HL-60 (cell line): ENCODE measurements at regions not wholly inside any gene's neighbourhood (a gene's known extent, or its start where the extent isn't known, plus 50 kb on each side); places are given as distances from the start of the nearest gene placed in this dataset.

ENCODE experiments used
- DNase-seq, 2 experiments: peaks; one replicate each; pipeline ENCODE4 v3.0.0-alpha.2; 2010 to 2020; ENCODE audit warnings: low read depth in 1 of 2, low spot score in 1 of 2
- H3K27ac ChIP-seq: fragments of 250-450 bp; sonication (Bioruptor Pico); replicated peaks from 2 replicates; pipeline ENCODE4 v1.5.1; 2020; ENCODE audit warnings: mild to moderate bottlenecking, moderate library complexity
- H3K27me3 ChIP-seq: fragments of 250-450 bp; sonication (Bioruptor Pico); 2 replicates; pipeline ENCODE4 v1.5.1; 2021; ENCODE audit warnings: mild to moderate bottlenecking, moderate library complexity; ENCODE audit not compliant: insufficient read depth, poor library complexity, severe bottlenecking
- H3K4me3 ChIP-seq: replicated peaks from 2 replicates; pipeline ENCODE4 v1.5.1; 2011; ENCODE audit warnings: mild to moderate bottlenecking, control low read depth, low read length; ENCODE audit not compliant: insufficient read depth
- CTCF ChIP-seq: IDR thresholded peaks from one replicate; pipeline ENCODE4 v1.5.1; 2011; ENCODE audit warnings: low read length, control low read depth, inconsistent platforms; ENCODE audit not compliant: insufficient read depth
- GABPA ChIP-seq: IDR thresholded peaks from 2 replicates; pipeline ENCODE4 v1.6.1; 2012; ENCODE audit warnings: low read depth
- POLR2AphosphoS5 ChIP-seq: IDR thresholded peaks from 2 replicates; pipeline ENCODE4 v1.6.1; 2012; ENCODE audit warnings: low read depth
- REST ChIP-seq: IDR thresholded peaks from 2 replicates; pipeline ENCODE4 v1.6.1; 2012; ENCODE audit warnings: low read depth; ENCODE audit not compliant: insufficient replicate concordance
- SPI1 ChIP-seq: IDR thresholded peaks from 2 replicates; pipeline ENCODE4 v1.6.1; 2012; ENCODE audit warnings: low read depth, mild to moderate bottlenecking, borderline replicate concordance

DNA sequence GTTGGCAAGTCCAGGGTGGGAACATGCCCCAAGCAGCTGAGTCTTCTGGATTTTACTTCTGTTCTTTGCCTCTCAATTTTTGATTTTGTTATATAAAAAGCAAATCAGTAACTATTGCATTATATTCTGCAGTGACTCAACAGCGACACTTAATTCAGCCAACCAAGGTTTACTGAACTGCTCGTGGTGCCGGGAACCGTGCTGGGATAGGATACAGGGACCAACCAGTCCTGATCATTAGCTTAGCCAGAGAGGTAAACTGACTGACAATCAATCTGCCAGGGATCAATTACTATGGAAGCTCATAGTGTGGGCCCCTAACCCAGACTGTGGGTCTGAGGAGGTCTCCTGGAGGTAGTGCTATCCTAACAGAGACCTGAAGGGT, 68.4 kb upstream of the ZNF281 start:
- H3K27ac ChIP-seq: no peak overlapping the region
- no peak for TF ChIP-seq GABPA
- TF ChIP-seq REST: no peak
- no peak for TF ChIP-seq CTCF
- TF ChIP-seq POLR2AphosphoS5: no peak
- TF ChIP-seq SPI1: no peak
- H3K4me3 ChIP-seq: no peak overlapping the region
- H3K27me3 ChIP-seq: peaks cover 6% of the 10 kb centered on the region
- DNase-seq: no peak

- DNase-seq: no peak
- H3K4me3 ChIP-seq: no peak overlapping the region
- no peak overlapping the region for H3K27ac ChIP-seq
- TF ChIP-seq GABPA (no peak), CTCF (no peak), REST (no peak), SPI1 (no peak), POLR2AphosphoS5 (no peak)
- peaks cover 10% of the 10 kb centered on the region for H3K27me3 ChIP-seq
Observed at GRCh38 chr1:200474633-200475032, 64.8 kb upstream of the ZNF281 start.

DNA sequence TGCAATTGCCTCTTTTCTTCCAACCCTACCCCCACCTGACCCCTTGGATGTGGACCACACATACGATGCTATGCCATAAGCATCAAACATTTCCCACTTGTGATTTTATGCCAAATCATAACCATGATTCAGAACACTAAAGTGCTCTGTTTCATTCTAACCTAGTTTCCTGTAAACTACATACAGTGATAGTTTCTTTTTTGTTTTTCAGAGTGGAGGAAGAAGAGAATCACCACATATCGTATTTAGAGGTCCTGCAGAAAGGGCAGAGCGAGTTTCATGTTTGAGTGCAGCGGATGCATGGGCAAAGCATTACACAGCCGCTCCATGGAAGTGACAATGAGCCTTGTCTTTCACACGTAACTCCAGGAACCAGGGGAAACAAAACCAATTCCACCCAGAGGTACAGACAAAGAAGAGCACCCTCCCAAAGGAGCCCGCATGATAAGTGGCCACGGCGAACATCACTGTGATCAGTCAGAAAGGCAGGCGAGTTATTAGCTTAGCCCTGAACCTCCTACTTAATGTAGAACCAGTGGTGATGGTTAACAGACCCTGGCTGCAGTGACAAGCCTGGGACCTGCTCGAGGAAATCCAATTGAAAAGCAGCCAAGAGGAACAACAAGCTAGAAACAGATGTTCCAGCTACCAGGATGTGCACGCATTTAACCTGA, 64.0 kb upstream of the ZNF281 start:
- Histone ChIP-seq H3K27me3 (peaks cover 10% of the 10 kb centered on the region), H3K4me3 (no peak overlapping the region), H3K27ac (no peak overlapping the region)
- DNase-seq: no peak
- TF ChIP-seq CTCF (no peak), SPI1 (no peak), GABPA (no peak), POLR2AphosphoS5 (no peak), REST (no peak)
